ENCODE measurements at regions not wholly inside any gene's neighbourhood (a gene's known extent, or its start where the extent isn't known, plus 50 kb on each side); places are given as distances from the start of the nearest gene placed in this dataset.

DNA sequence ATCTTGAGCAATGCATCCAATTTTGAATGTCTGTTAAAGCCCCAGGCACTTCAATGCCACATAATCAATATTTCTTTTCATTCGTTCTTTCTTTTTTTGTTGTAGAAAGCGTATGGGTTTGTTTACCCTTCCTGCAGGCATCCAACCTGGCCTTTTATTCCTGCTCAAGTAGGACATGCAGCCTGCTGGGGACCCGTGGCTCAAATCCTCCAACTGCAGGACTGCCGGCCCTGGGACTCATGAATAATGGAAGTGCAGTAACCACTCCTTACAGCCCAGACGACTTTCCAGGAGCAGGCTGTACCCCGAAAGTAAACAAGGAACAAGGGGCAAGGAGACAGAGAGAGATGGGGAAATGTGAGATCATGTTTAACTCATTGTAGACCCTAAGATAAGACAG, 126.4 kb downstream of the SALL1 start:
- peaks cover 3% of the 10 kb centered on the region for H3K27me3 Mint-ChIP-seq (ENCODE audit: low read depth)
- ATAC-seq (peak; percentile 75), DNase-seq (ENCODE audit: low spot score) (no peak)
- H3K27ac Mint-ChIP-seq = no peak overlapping the region; the same call in 1 of the 2 replicates
- H3K9me3 Mint-ChIP-seq = no peaks in the 10 kb centered on the region; the same call in 1 of the 2 replicates
- no peaks in the 10 kb centered on the region for H3K36me3 Mint-ChIP-seq
- ChIA-PET POLR2A (no interaction called here), CTCF (no interaction called here)
- peaks cover 21% of the 10 kb centered on the region for H3K4me1 Mint-ChIP-seq
- TF ChIP-seq, protein P1, sequence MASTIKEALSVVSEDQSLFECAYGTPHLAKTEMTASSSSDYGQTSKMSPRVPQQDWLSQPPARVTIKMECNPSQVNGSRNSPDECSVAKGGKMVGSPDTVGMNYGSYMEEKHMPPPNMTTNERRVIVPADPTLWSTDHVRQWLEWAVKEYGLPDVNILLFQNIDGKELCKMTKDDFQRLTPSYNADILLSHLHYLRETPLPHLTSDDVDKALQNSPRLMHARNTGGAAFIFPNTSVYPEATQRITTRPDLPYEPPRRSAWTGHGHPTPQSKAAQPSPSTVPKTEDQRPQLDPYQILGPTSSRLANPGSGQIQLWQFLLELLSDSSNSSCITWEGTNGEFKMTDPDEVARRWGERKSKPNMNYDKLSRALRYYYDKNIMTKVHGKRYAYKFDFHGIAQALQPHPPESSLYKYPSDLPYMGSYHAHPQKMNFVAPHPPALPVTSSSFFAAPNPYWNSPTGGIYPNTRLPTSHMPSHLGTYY (CRISPR knock-in tag; IDR thresholded peaks at IDR 0.05) = no peak
- TF ChIP-seq, protein P2, sequence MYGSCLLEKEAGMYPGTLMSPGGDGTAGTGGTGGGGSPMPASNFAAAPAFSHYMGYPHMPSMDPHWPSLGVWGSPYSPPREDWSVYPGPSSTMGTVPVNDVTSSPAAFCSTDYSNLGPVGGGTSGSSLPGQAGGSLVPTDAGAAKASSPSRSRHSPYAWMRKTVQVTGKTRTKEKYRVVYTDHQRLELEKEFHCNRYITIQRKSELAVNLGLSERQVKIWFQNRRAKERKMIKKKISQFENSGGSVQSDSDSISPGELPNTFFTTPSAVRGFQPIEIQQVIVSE (CRISPR knock-in tag; IDR thresholded peaks at IDR 0.05; ENCODE audit: borderline replicate concordance) = no peak
- TF ChIP-seq ZNF232 (CRISPR knock-in tag; IDR thresholded peaks at IDR 0.05) (no peak), CREB1 (CRISPR knock-in tag; IDR thresholded peaks at IDR 0.05) (no peak), PRRX2 (CRISPR knock-in tag; IDR thresholded peaks at IDR 0.05) (no peak), NR3C1 (CRISPR knock-in tag; conservative IDR thresholded peaks at IDR 0.05; ENCODE audit: low read depth) (no peak), GRHL2 (CRISPR knock-in tag; IDR thresholded peaks at IDR 0.05; ENCODE audit: insufficient replicate concordance, severe bottlenecking) (no peak), RELA (CRISPR knock-in tag; IDR thresholded peaks at IDR 0.05; ENCODE audit: borderline replicate concordance) (no peak), SMAD4 (CRISPR knock-in tag; IDR thresholded peaks at IDR 0.05) (no peak), TEAD1 (CRISPR knock-in tag; IDR thresholded peaks at IDR 0.05) (no peak), TP53 (CRISPR knock-in tag; IDR thresholded peaks at IDR 0.05) (no peak)
- TF ChIP-seq, protein P3, sequence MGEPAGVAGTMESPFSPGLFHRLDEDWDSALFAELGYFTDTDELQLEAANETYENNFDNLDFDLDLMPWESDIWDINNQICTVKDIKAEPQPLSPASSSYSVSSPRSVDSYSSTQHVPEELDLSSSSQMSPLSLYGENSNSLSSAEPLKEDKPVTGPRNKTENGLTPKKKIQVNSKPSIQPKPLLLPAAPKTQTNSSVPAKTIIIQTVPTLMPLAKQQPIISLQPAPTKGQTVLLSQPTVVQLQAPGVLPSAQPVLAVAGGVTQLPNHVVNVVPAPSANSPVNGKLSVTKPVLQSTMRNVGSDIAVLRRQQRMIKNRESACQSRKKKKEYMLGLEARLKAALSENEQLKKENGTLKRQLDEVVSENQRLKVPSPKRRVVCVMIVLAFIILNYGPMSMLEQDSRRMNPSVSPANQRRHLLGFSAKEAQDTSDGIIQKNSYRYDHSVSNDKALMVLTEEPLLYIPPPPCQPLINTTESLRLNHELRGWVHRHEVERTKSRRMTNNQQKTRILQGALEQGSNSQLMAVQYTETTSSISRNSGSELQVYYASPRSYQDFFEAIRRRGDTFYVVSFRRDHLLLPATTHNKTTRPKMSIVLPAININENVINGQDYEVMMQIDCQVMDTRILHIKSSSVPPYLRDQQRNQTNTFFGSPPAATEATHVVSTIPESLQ (CRISPR knock-in tag; IDR thresholded peaks at IDR 0.05) = no peak
- TF ChIP-seq, protein P4, sequence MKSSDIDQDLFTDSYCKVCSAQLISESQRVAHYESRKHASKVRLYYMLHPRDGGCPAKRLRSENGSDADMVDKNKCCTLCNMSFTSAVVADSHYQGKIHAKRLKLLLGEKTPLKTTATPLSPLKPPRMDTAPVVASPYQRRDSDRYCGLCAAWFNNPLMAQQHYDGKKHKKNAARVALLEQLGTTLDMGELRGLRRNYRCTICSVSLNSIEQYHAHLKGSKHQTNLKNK (CRISPR knock-in tag; IDR thresholded peaks at IDR 0.05) = no peak
- TF ChIP-seq, protein P5, sequence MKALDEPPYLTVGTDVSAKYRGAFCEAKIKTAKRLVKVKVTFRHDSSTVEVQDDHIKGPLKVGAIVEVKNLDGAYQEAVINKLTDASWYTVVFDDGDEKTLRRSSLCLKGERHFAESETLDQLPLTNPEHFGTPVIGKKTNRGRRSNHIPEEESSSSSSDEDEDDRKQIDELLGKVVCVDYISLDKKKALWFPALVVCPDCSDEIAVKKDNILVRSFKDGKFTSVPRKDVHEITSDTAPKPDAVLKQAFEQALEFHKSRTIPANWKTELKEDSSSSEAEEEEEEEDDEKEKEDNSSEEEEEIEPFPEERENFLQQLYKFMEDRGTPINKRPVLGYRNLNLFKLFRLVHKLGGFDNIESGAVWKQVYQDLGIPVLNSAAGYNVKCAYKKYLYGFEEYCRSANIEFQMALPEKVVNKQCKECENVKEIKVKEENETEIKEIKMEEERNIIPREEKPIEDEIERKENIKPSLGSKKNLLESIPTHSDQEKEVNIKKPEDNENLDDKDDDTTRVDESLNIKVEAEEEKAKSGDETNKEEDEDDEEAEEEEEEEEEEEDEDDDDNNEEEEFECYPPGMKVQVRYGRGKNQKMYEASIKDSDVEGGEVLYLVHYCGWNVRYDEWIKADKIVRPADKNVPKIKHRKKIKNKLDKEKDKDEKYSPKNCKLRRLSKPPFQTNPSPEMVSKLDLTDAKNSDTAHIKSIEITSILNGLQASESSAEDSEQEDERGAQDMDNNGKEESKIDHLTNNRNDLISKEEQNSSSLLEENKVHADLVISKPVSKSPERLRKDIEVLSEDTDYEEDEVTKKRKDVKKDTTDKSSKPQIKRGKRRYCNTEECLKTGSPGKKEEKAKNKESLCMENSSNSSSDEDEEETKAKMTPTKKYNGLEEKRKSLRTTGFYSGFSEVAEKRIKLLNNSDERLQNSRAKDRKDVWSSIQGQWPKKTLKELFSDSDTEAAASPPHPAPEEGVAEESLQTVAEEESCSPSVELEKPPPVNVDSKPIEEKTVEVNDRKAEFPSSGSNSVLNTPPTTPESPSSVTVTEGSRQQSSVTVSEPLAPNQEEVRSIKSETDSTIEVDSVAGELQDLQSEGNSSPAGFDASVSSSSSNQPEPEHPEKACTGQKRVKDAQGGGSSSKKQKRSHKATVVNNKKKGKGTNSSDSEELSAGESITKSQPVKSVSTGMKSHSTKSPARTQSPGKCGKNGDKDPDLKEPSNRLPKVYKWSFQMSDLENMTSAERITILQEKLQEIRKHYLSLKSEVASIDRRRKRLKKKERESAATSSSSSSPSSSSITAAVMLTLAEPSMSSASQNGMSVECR (CRISPR knock-in tag; IDR thresholded peaks at IDR 0.05; ENCODE audit: borderline replicate concordance) = no peak
- H3K4me3 Mint-ChIP-seq = no peak overlapping the region

DNA sequence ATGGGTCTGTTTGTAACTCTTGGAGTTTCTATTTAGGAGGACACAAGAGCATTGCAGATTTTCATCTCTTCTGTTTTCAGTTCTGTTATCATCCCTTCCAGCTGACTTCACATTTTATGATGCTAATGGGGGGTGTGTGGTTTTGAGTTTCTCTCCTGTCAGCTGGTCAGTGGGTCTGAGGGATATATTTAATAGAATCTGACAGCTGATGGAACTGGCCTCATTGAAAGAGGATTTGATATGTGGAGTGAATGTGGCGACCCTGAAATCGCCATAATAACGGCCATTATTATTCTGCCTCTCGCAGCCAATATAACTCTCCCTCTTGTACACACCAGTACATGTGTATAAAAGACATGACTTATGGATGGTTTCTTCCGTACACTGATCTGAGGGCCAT, 128.1 kb downstream of the SALL1 start:
- Mint-ChIP-seq H3K27ac (no peak overlapping the region), H3K4me3 (no peak overlapping the region), H3K27me3 (ENCODE audit: low read depth) (peaks cover 3% of the 10 kb centered on the region), H3K36me3 (no peaks in the 10 kb centered on the region), H3K9me3 (no peaks in the 10 kb centered on the region; the same call in 1 of the 2 replicates), H3K4me1 (peaks cover 19% of the 10 kb centered on the region)
- ChIA-PET CTCF (no interaction called here), POLR2A (no interaction called here)
- TF ChIP-seq, protein P6, sequence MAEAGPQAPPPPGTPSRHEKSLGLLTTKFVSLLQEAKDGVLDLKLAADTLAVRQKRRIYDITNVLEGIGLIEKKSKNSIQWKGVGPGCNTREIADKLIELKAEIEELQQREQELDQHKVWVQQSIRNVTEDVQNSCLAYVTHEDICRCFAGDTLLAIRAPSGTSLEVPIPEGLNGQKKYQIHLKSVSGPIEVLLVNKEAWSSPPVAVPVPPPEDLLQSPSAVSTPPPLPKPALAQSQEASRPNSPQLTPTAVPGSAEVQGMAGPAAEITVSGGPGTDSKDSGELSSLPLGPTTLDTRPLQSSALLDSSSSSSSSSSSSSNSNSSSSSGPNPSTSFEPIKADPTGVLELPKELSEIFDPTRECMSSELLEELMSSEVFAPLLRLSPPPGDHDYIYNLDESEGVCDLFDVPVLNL (CRISPR knock-in tag; IDR thresholded peaks at IDR 0.05; ENCODE audit: borderline replicate concordance, low read depth) = no peak
- TF ChIP-seq NFATC4 (CRISPR knock-in tag; IDR thresholded peaks at IDR 0.05) (no peak), TEAD1 (CRISPR knock-in tag; IDR thresholded peaks at IDR 0.05) (no peak)
- no peak for DNase-seq (ENCODE audit: low spot score)
- ATAC-seq = no peak

Data from WTC11 (cell line).